OCI-LY7 (cell line): ENCODE measurements at regions not wholly inside any gene's neighbourhood (a gene's known extent, or its start where the extent isn't known, plus 50 kb on each side); places are given as distances from the start of the nearest gene placed in this dataset.

Experiments
- BruUV-seq: library from RNA; stranded (reverse); fragments of 400-500 nt; replicated peaks from 2 replicates; lab custom pipeline; 2021; lab: Mats Ljungman, UMichigan
- CTCF ChIA-PET: fragments of 300-600 bp; sonication (Branson Sonifier 250); formaldehyde crosslinking; loops from one replicate; lab custom pipeline; 2022; ENCODE audit warnings: antibody characterized with exemption; ENCODE audit not compliant: unreplicated experiment; lab: Charles Lee
- POLR2A ChIA-PET: fragments of 300-600 bp; sonication (Branson Sonifier 250); formaldehyde crosslinking; loops from one replicate; lab custom pipeline; 2022; ENCODE audit warnings: antibody characterized with exemption; lab: Charles Lee
- DNase-seq: peaks from one replicate; pipeline ENCODE4 v3.0.0-alpha.2; 2015; ENCODE audit warnings: low spot score
- H2AFZ ChIP-seq: fragments of 200-600 bp; sonication (generic), shearing (Covaris generic); 2 replicates; pipeline ENCODE4 v1.6.1; 2014; ENCODE audit warnings: mild to moderate bottlenecking, antibody characterized with exemption, low read length, moderate library complexity
- H3K27ac ChIP-seq: fragments of 200-600 bp; sonication (generic); 2 replicates; pipeline ENCODE4 v1.5.1; 2014; ENCODE audit warnings: mixed run types, low read depth, mild to moderate bottlenecking, moderate library complexity, low read length, inconsistent platforms; ENCODE audit not compliant: poor library complexity, severe bottlenecking
- H3K36me3 ChIP-seq: fragments of 200-600 bp; sonication (generic); 2 replicates; pipeline ENCODE4 v1.6.1; 2014; ENCODE audit warnings: mild to moderate bottlenecking, antibody characterized with exemption, low read length, moderate library complexity, mixed read lengths; ENCODE audit not compliant: insufficient read depth
- H3K4me1 ChIP-seq: fragments of 200-600 bp; sonication (generic); 2 replicates; pipeline ENCODE4 v1.5.1; 2014; ENCODE audit warnings: mild to moderate bottlenecking, low read length; ENCODE audit not compliant: insufficient read depth, poor library complexity, severe bottlenecking
- H3K4me2 ChIP-seq: fragments of 200-600 bp; sonication (generic); 2 replicates; pipeline ENCODE4 v1.6.1; 2014; ENCODE audit warnings: mild to moderate bottlenecking, low read length
- H3K4me3 ChIP-seq: fragments of 200-600 bp; sonication (generic); 2 replicates; pipeline ENCODE4 v1.5.1; 2014; ENCODE audit warnings: mild to moderate bottlenecking, low read depth, low read length; ENCODE audit not compliant: poor library complexity, severe bottlenecking
- H3K79me2 ChIP-seq: fragments of 200-600 bp; sonication (generic); 2 replicates; pipeline ENCODE4 v1.6.1; 2016; ENCODE audit warnings: low read depth, mild to moderate bottlenecking, low read length, moderate library complexity, mixed read lengths; ENCODE audit not compliant: insufficient read depth
- H3K9me2 ChIP-seq: fragments of 200-600 bp; sonication (generic); 2 replicates; pipeline ENCODE4 v1.6.1; 2016; ENCODE audit warnings: mild to moderate bottlenecking, low read length, mixed read lengths; ENCODE audit not compliant: insufficient read depth
- H3K9me3 ChIP-seq: fragments of 200-600 bp; sonication (generic); 2 replicates; pipeline ENCODE4 v1.6.1; 2014; ENCODE audit warnings: mild to moderate bottlenecking, mixed run types, low read length, mixed read lengths
- H4K20me1 ChIP-seq: fragments of 200-600 bp; sonication (generic); 2 replicates; pipeline ENCODE4 v1.6.1; 2014; ENCODE audit warnings: mild to moderate bottlenecking, antibody characterized with exemption, low read length, moderate library complexity, mixed read lengths; ENCODE audit not compliant: insufficient read depth
- EZH2phosphoT487 ChIP-seq: fragments of 200-600 bp; sonication (generic); IDR thresholded peaks from 2 replicates; pipeline ENCODE4 v1.6.1; 2018; ENCODE audit warnings: low read depth, borderline replicate concordance, mild to moderate bottlenecking, mixed run types, antibody characterized with exemption, low read length, moderate library complexity, mixed read lengths
- intact Hi-C: fragments of 100-400 bp; cut with micrococcal nuclease; formaldehyde crosslinking; loops from one replicate; pipeline ENCODE4 v1.10.0; 2022; ENCODE audit not compliant: unreplicated experiment
- TF ChIP-seq, protein P1 (sequence below): fragments of 200-600 bp; sonication (generic); conservative IDR thresholded peaks from 2 replicates; pipeline ENCODE4 v1.5.1; 2014; ENCODE audit warnings: mild to moderate bottlenecking, antibody characterized with exemption, low read length, moderate library complexity, mixed read lengths

DNA sequence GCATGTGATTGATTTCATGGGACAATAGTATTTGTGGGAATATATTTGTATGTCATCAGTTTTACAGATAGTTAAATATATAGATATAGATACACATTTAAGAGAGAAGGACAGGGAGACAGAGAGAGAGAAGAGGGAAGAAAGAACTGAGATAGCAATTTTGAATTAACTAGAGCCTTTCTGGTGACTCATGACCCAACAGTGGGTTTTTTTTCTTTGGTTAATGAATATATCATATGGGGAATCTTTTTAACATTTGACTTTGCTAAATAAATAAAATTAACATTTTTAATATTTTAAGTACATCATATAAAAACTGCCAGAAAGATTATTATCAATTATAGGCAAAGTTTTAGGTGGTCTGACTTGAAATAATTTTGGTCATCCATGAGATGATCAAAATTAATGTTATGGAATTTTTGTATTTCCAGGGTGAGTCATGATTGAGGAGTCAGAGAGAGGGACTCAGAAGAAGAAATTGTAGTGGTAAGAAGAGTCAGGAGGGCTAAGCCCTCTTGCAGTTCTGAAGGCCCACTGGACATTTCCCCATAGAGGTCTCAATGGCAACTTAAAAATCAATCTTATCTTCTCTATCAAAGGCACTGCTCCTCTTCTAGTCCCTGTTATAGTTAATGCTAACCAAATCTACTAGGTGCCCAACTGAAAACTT lies 508.1 kb upstream of the MAP3K7 start:
- CTCF ChIA-PET, result no interaction called here
- no TSS peak for BruUV-seq
- Histone ChIP-seq H2AFZ (no peak overlapping the region), H3K9me3 (no peaks in the 10 kb centered on the region), H3K4me2 (no peak overlapping the region), H3K27ac (no peak overlapping the region), H3K4me3 (no peak overlapping the region), H3K79me2 (no peaks in the 10 kb centered on the region), H3K4me1 (no peaks in the 10 kb centered on the region), H4K20me1 (no peaks in the 10 kb centered on the region), H3K36me3 (no peaks in the 10 kb centered on the region), H3K9me2 (no peaks in the 10 kb centered on the region)
- POLR2A ChIA-PET, result no interaction called here
- intact Hi-C loops, result no loop called here
- no peak for TF ChIP-seq EZH2phosphoT487
- TF ChIP-seq, protein P1, sequence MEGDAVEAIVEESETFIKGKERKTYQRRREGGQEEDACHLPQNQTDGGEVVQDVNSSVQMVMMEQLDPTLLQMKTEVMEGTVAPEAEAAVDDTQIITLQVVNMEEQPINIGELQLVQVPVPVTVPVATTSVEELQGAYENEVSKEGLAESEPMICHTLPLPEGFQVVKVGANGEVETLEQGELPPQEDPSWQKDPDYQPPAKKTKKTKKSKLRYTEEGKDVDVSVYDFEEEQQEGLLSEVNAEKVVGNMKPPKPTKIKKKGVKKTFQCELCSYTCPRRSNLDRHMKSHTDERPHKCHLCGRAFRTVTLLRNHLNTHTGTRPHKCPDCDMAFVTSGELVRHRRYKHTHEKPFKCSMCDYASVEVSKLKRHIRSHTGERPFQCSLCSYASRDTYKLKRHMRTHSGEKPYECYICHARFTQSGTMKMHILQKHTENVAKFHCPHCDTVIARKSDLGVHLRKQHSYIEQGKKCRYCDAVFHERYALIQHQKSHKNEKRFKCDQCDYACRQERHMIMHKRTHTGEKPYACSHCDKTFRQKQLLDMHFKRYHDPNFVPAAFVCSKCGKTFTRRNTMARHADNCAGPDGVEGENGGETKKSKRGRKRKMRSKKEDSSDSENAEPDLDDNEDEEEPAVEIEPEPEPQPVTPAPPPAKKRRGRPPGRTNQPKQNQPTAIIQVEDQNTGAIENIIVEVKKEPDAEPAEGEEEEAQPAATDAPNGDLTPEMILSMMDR, result no peak
- DNase-seq, result no peak

DNA sequence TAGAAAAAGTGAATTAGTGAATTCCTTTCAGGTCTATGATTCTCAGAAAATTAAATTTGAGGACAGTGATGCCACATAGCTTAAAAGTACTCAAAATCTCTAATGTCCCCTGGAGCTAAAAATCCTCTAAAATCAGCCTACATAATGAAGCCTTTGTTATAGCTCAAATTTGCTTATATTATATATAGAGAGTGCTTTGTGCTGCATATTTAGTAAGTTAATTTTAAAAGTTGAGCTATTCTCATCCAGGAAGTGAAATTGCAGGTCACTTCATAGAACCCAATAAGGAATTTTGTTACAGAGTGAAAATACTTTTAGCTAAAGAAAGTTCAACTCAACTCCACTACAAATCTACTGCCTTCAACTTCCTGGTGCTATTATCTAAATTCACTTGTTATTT lies 507.5 kb upstream of the MAP3K7 start:
- no peak for DNase-seq
- Histone ChIP-seq H3K9me2 (no peaks in the 10 kb centered on the region), H3K9me3 (no peaks in the 10 kb centered on the region), H3K4me3 (no peak overlapping the region), H3K79me2 (no peaks in the 10 kb centered on the region), H2AFZ (no peak overlapping the region), H4K20me1 (no peaks in the 10 kb centered on the region), H3K4me2 (no peak overlapping the region), H3K36me3 (no peaks in the 10 kb centered on the region), H3K27ac (no peak overlapping the region), H3K4me1 (no peaks in the 10 kb centered on the region)
- ChIA-PET POLR2A (interaction anchor here (0.5 to 0.7 kb wide), 2 partner anchors 747 to 757 kb away, joined by 3 to 9 read pairs; no protein-coding TSS in a partner anchor), CTCF (no interaction called here)
- TF ChIP-seq EZH2phosphoT487, result no peak
- TF ChIP-seq, protein P1, result no peak
- intact Hi-C loops, result no loop called here
- BruUV-seq, result no TSS peak

DNA sequence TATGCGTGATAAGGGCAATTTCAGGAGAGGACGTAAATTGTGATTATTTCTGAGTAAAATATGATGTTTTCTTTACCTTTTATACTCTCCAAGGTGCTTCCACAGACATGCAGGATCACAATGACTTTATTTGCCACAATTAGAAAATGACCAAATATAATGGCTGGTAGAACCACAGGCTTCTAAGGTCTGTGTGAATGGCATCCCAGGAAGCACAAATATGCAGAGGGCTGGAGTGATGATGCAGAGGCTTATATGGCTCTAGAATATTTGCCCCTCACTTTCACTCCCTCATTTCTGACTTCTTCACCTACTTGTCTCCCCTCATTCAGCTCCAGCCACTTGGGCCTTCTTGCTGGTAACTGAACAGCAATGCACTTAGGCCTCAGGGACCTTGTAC lies 502.1 kb upstream of the MAP3K7 start:
- no peak overlapping the region for H3K4me3 ChIP-seq
- H3K79me2 ChIP-seq, result no peaks in the 10 kb centered on the region
- POLR2A ChIA-PET, result no interaction called here
- no TSS peak for BruUV-seq
- no peak overlapping the region for H2AFZ ChIP-seq
- no peaks in the 10 kb centered on the region for H3K4me1 ChIP-seq
- DNase-seq, result no peak
- no peaks in the 10 kb centered on the region for H4K20me1 ChIP-seq
- no peak overlapping the region for H3K27ac ChIP-seq
- H3K9me2 ChIP-seq, result no peaks in the 10 kb centered on the region
- H3K36me3 ChIP-seq, result no peaks in the 10 kb centered on the region
- TF ChIP-seq, protein P1, result no peak
- no peak for TF ChIP-seq EZH2phosphoT487
- H3K4me2 ChIP-seq, result no peak overlapping the region
- CTCF ChIA-PET, result no interaction called here
- intact Hi-C loops, result no loop called here
- H3K9me3 ChIP-seq, result no peaks in the 10 kb centered on the region
